ENCODE measurements at regions not wholly inside any gene's neighbourhood (a gene's known extent, or its start where the extent isn't known, plus 50 kb on each side); places are given as distances from the start of the nearest gene placed in this dataset.

- dilution Hi-C loops (cut with MboI; ENCODE audit: extremely low pct_ligation_motif_present, low sequenced_read_pairs): no loop called here
- peaks cover 27% of the 10 kb centered on the region for H3K4me1 ChIP-seq (ENCODE audit: control insufficient read depth, extremely low read depth, insufficient read depth, low read length)
- H3K27ac ChIP-seq (ENCODE audit: insufficient read depth, low read depth, low read length): no peak overlapping the region
- H2AFZ ChIP-seq (ENCODE audit: low read depth, low read length): no peak overlapping the region
- no peaks in the 10 kb centered on the region for H3K79me2 ChIP-seq (ENCODE audit: control insufficient read depth, insufficient read depth, low read length)
- CTCF ChIA-PET: no interaction called here
- H3K4me2 ChIP-seq (ENCODE audit: insufficient read depth, low read length): no peak overlapping the region
- FAIRE-seq (no peak), DNase-seq (ENCODE audit: low read depth, low spot score) (no peak)
- no peak overlapping the region for H3K4me3 ChIP-seq (replicated peaks in 1 of 3; ENCODE audit: insufficient read depth in 1 of 3, low read depth in 1 of 3, low read length in 3 of 3)
- H3K9me3 ChIP-seq (replicated peaks; ENCODE audit: control insufficient read depth, insufficient read depth, low read length): no peaks in the 10 kb centered on the region
- no peaks in the 10 kb centered on the region for H3K9me1 ChIP-seq (replicated peaks; ENCODE audit: control insufficient read depth, extremely low read depth, insufficient read depth, low read length)
- H3K27me3 ChIP-seq (ENCODE audit: control insufficient read depth in 2 of 2, insufficient read depth in 2 of 2, low read length in 2 of 2): no peaks in the 10 kb centered on the region
- POLR2A ChIA-PET: no interaction called here
- H3K9ac ChIP-seq (replicated peaks; ENCODE audit: extremely low read depth, insufficient read depth, low read length): no peak overlapping the region
- no TSS peak for BruUV-seq (replicated peaks)
- H4K20me1 ChIP-seq (replicated peaks; ENCODE audit: control insufficient read depth, extremely low read depth, insufficient read depth, low read length): no peaks in the 10 kb centered on the region
- TF ChIP-seq POLR2A (IDR thresholded peaks at IDR 0.05; ENCODE audit: low read depth, low read length) (no peak), POLR2AphosphoS5 (IDR thresholded peaks at IDR 0.05; ENCODE audit: insufficient read depth, low read depth, low read length) (no peak), CTCF (IDR thresholded peaks at IDR 0.05; ENCODE audit: extremely low read depth in 1 of 2, insufficient read depth in 1 of 2, low read depth in 1 of 2, low read length in 2 of 2) (no peak)
- intact Hi-C loops (cut with micrococcal nuclease): no loop called here
- no peaks in the 10 kb centered on the region for H3K36me3 ChIP-seq (ENCODE audit: control insufficient read depth in 2 of 2, extremely low read depth in 1 of 2, insufficient read depth in 2 of 2, low read length in 2 of 2)
These were observed 50.6 kb upstream of the FLRT2 start for GRCh38 chr14:85479306-85479705.

GRCh38 chr14:85479771-85480170 is 50.2 kb upstream of the FLRT2 start:
- ChIA-PET POLR2A (no interaction called here), CTCF (no interaction called here)
- Histone ChIP-seq H3K4me2 (ENCODE audit: insufficient read depth, low read length) (no peak overlapping the region), H3K9me3 (replicated peaks; ENCODE audit: control insufficient read depth, insufficient read depth, low read length) (no peaks in the 10 kb centered on the region), H3K4me1 (ENCODE audit: control insufficient read depth, extremely low read depth, insufficient read depth, low read length) (peaks cover 22% of the 10 kb centered on the region), H3K27ac (ENCODE audit: insufficient read depth, low read depth, low read length) (no peak overlapping the region), H4K20me1 (replicated peaks; ENCODE audit: control insufficient read depth, extremely low read depth, insufficient read depth, low read length) (no peaks in the 10 kb centered on the region), H3K27me3 (ENCODE audit: control insufficient read depth in 2 of 2, insufficient read depth in 2 of 2, low read length in 2 of 2) (no peaks in the 10 kb centered on the region), H3K36me3 (ENCODE audit: control insufficient read depth in 2 of 2, extremely low read depth in 1 of 2, insufficient read depth in 2 of 2, low read length in 2 of 2) (no peaks in the 10 kb centered on the region), H2AFZ (ENCODE audit: low read depth, low read length) (no peak overlapping the region), H3K79me2 (ENCODE audit: control insufficient read depth, insufficient read depth, low read length) (no peaks in the 10 kb centered on the region), H3K9me1 (replicated peaks; ENCODE audit: control insufficient read depth, extremely low read depth, insufficient read depth, low read length) (no peaks in the 10 kb centered on the region), H3K4me3 (replicated peaks in 1 of 3; ENCODE audit: insufficient read depth in 1 of 3, low read depth in 1 of 3, low read length in 3 of 3) (no peak overlapping the region), H3K9ac (replicated peaks; ENCODE audit: extremely low read depth, insufficient read depth, low read length) (no peak overlapping the region)
- BruUV-seq (replicated peaks): no TSS peak
- dilution Hi-C loops (cut with MboI; ENCODE audit: extremely low pct_ligation_motif_present, low sequenced_read_pairs): no loop called here
- intact Hi-C loops (cut with micrococcal nuclease): no loop called here
- no peak for DNase-seq (ENCODE audit: low read depth, low spot score)
- no peak for FAIRE-seq
- TF ChIP-seq FOS (IDR thresholded peaks at IDR 0.05; ENCODE audit: borderline replicate concordance, insufficient read depth, low read length): no peak
- TF ChIP-seq MYC (IDR thresholded peaks at IDR 0.05; ENCODE audit: low read depth, low read length): no peak
- no peak for TF ChIP-seq MAX (IDR thresholded peaks at IDR 0.05; ENCODE audit: insufficient read depth, insufficient read length)
- no peak for TF ChIP-seq GATA2 (IDR thresholded peaks at IDR 0.05; ENCODE audit: insufficient read depth, insufficient read length, low read depth, low read length)
- no peak for TF ChIP-seq CTCF (IDR thresholded peaks at IDR 0.05; ENCODE audit: extremely low read depth in 1 of 2, insufficient read depth in 1 of 2, low read depth in 1 of 2, low read length in 2 of 2)
- no peak for TF ChIP-seq POLR2AphosphoS5 (IDR thresholded peaks at IDR 0.05; ENCODE audit: insufficient read depth, low read depth, low read length)
- TF ChIP-seq POLR2A (IDR thresholded peaks at IDR 0.05; ENCODE audit: low read depth, low read length): no peak
- no peak for TF ChIP-seq EZH2 (IDR thresholded peaks at IDR 0.05; ENCODE audit: borderline replicate concordance, low read depth, low read length, severe bottlenecking)
- no peak for TF ChIP-seq JUN (IDR thresholded peaks at IDR 0.05; ENCODE audit: borderline replicate concordance, insufficient read depth, insufficient read length, low read depth)
